ENCODE measurements at regions not wholly inside any gene's neighbourhood (a gene's known extent, or its start where the extent isn't known, plus 50 kb on each side); places are given as distances from the start of the nearest gene placed in this dataset.

GRCh38 chr10:111481866-111482265 is 405.0 kb downstream of the ADRA2A start:
- Mint-ChIP-seq H3K4me3 (no peak overlapping the region), H3K27me3 (ENCODE audit: low read depth in 2 of 2) (no peaks in the 10 kb centered on the region), H3K4me1 (no peaks in the 10 kb centered on the region), H3K36me3 (no peaks in the 10 kb centered on the region), H3K27ac (no peak overlapping the region), H3K9me3 (peaks cover 0 to 2% of the 10 kb centered on the region in 2 donors)
- ATAC-seq = no peak
- 79% methylated on average over 2 of the region's 2 CpGs for WGBS (ENCODE audit: insufficient coverage)
- Histone ChIP-seq H3K36me3 (ENCODE audit: control insufficient read depth, insufficient read depth, low read length) (no peaks in the 10 kb centered on the region), H3K4me3 (ENCODE audit: low read length) (no peak overlapping the region), H3K9me3 (ENCODE audit: control insufficient read depth, insufficient read depth, low read length) (no peaks in the 10 kb centered on the region), H3K27me3 (ENCODE audit: control insufficient read depth, insufficient read depth, low read length) (no peaks in the 10 kb centered on the region), H3K4me1 (ENCODE audit: control insufficient read depth, insufficient read depth, low read length) (no peaks in the 10 kb centered on the region), H3K27ac (ENCODE audit: low read length) (no peak overlapping the region)
- intact Hi-C loops (cut with micrococcal nuclease) = no loop called here
- TF ChIP-seq CTCF (IDR thresholded peaks at IDR 0.05) = no peak
- no peak for DNase-seq

GRCh38 chr10:111482621-111483216 is 405.9 kb downstream of the ADRA2A start:
- H3K27ac Mint-ChIP-seq = no peak overlapping the region
- WGBS (ENCODE audit: insufficient coverage) = 77% methylated on average over 4 of the region's 5 CpGs
- ATAC-seq = no peak
- intact Hi-C loops (cut with micrococcal nuclease) = no loop called here
- peaks cover 2 to 4% of the 10 kb centered on the region in 2 donors for H3K9me3 Mint-ChIP-seq
- DNase-seq = no peak
- Histone ChIP-seq H3K27me3 (ENCODE audit: control insufficient read depth, insufficient read depth, low read length) (no peaks in the 10 kb centered on the region), H3K27ac (ENCODE audit: low read length) (no peak overlapping the region), H3K36me3 (ENCODE audit: control insufficient read depth, insufficient read depth, low read length) (no peaks in the 10 kb centered on the region), H3K4me1 (ENCODE audit: control insufficient read depth, insufficient read depth, low read length) (no peaks in the 10 kb centered on the region), H3K4me3 (ENCODE audit: low read length) (no peak overlapping the region), H3K9me3 (ENCODE audit: control insufficient read depth, insufficient read depth, low read length) (no peaks in the 10 kb centered on the region)
- H3K27me3 Mint-ChIP-seq (ENCODE audit: low read depth in 2 of 2) = no peaks in the 10 kb centered on the region
- TF ChIP-seq CTCF (IDR thresholded peaks at IDR 0.05) = no peak
- H3K4me1 Mint-ChIP-seq = no peaks in the 10 kb centered on the region
- no peaks in the 10 kb centered on the region for H3K36me3 Mint-ChIP-seq
- H3K4me3 Mint-ChIP-seq = no peak overlapping the region

GRCh38 chr10:111485767-111486166 is 408.9 kb downstream of the ADRA2A start:
- H3K27ac ChIP-seq (ENCODE audit: low read length) = no peak overlapping the region
- 82% methylated on average over 3 of the region's 3 CpGs for WGBS (ENCODE audit: insufficient coverage)
- Mint-ChIP-seq H3K9me3 (peaks cover 4 to 12% of the 10 kb centered on the region in 2 donors), H3K27me3 (ENCODE audit: low read depth in 2 of 2) (no peaks in the 10 kb centered on the region), H3K27ac (no peak overlapping the region), H3K4me3 (no peak overlapping the region), H3K36me3 (no peaks in the 10 kb centered on the region), H3K4me1 (no peaks in the 10 kb centered on the region)
- no peak overlapping the region for H3K4me3 ChIP-seq (ENCODE audit: low read length)
- no peak for TF ChIP-seq CTCF (IDR thresholded peaks at IDR 0.05)
- intact Hi-C loops (cut with micrococcal nuclease) = no loop called here
- H3K36me3 ChIP-seq (ENCODE audit: control insufficient read depth, insufficient read depth, low read length) = no peaks in the 10 kb centered on the region
- DNase-seq (no peak), ATAC-seq (no peak)
- H3K9me3 ChIP-seq (ENCODE audit: control insufficient read depth, insufficient read depth, low read length) = peaks cover 8% of the 10 kb centered on the region
- no peaks in the 10 kb centered on the region for H3K27me3 ChIP-seq (ENCODE audit: control insufficient read depth, insufficient read depth, low read length)
- no peaks in the 10 kb centered on the region for H3K4me1 ChIP-seq (ENCODE audit: control insufficient read depth, insufficient read depth, low read length)

GRCh38 chr10:111486346-111486745 is 409.5 kb downstream of the ADRA2A start:
- H3K4me3 ChIP-seq (ENCODE audit: low read length) = no peak overlapping the region
- ATAC-seq (no peak), DNase-seq (no peak)
- no peak overlapping the region for H3K27ac ChIP-seq (ENCODE audit: low read length)
- no peak overlapping the region for H3K27ac Mint-ChIP-seq
- WGBS (ENCODE audit: insufficient coverage) = 54% methylated on average over 1 of the region's 1 CpG
- intact Hi-C loops (cut with micrococcal nuclease) = no loop called here
- no peaks in the 10 kb centered on the region for H3K36me3 Mint-ChIP-seq
- no peaks in the 10 kb centered on the region for H3K27me3 Mint-ChIP-seq (ENCODE audit: low read depth in 2 of 2)
- no peaks in the 10 kb centered on the region for H3K27me3 ChIP-seq (ENCODE audit: control insufficient read depth, insufficient read depth, low read length)
- H3K4me1 ChIP-seq (ENCODE audit: control insufficient read depth, insufficient read depth, low read length) = no peaks in the 10 kb centered on the region
- TF ChIP-seq CTCF (IDR thresholded peaks at IDR 0.05) = no peak
- peaks cover 8% of the 10 kb centered on the region for H3K9me3 ChIP-seq (ENCODE audit: control insufficient read depth, insufficient read depth, low read length)
- H3K4me1 Mint-ChIP-seq = no peaks in the 10 kb centered on the region
- H3K4me3 Mint-ChIP-seq = no peak overlapping the region
- H3K9me3 Mint-ChIP-seq = peaks cover 5 to 17% of the 10 kb centered on the region in 2 donors
- no peaks in the 10 kb centered on the region for H3K36me3 ChIP-seq (ENCODE audit: control insufficient read depth, insufficient read depth, low read length)
